Psoas muscle (tissue), 7 donors: ENCODE measurements at regions not wholly inside any gene's neighbourhood (a gene's known extent, or its start where the extent isn't known, plus 50 kb on each side); places are given as distances from the start of the nearest gene placed in this dataset.

Source experiments
- ATAC-seq, 4 donors: fragments of 200-7000 bp; cut with Tn5 transposase; one replicate each; pipeline ENCODE4 v1.9.1; 2020; ENCODE audit warnings: moderate library complexity in 3 of 4, mild to moderate bottlenecking in 2 of 4
- DNase-seq, 2 donors: peaks; one replicate each; pipeline ENCODE4 v3.0.0-alpha.2; 2020
- H3K27ac ChIP-seq: fragments of 200-600 bp; one replicate; pipeline ENCODE4 v1.8.0; 2022
- H3K27me3 ChIP-seq, 3 donors: fragments of 200-600 bp in 1 of 3; one replicate each; pipeline versions ENCODE4 v1.6.1 to v1.8.0; 2013 to 2022; ENCODE audit warnings: low read length in 2 of 3, mild to moderate bottlenecking in 2 of 3, moderate library complexity in 1 of 3; ENCODE audit not compliant: insufficient read depth in 3 of 3
- H3K36me3 ChIP-seq, 2 donors: fragments of 200-600 bp in 1 of 2; one replicate each; pipeline versions ENCODE4 v1.6.1 to v1.8.0; 2013 to 2022; ENCODE audit warnings: low read depth in 1 of 2, mild to moderate bottlenecking in 1 of 2, moderate library complexity in 1 of 2; ENCODE audit not compliant: insufficient read depth in 1 of 2
- H3K4me1 ChIP-seq: fragments of 200-600 bp; one replicate; pipeline ENCODE4 v1.8.0; 2022
- H3K4me3 ChIP-seq: fragments of 200-600 bp; one replicate; pipeline ENCODE4 v1.8.0; 2022; ENCODE audit warnings: mild to moderate bottlenecking
- H3K9me3 ChIP-seq: fragments of 200-600 bp; one replicate; pipeline ENCODE4 v1.8.0; 2022
- CTCF ChIP-seq: fragments of 200-600 bp; IDR thresholded peaks from one replicate; pipeline ENCODE4 v1.8.0; 2022; ENCODE audit warnings: antibody characterized with exemption
- WGBS, 3 donors: extraction: QIAGEN DNeasy Blood & Tissue Kit; methylation state at CpG; one replicate each; pipeline versions ENCODE4 v1.1.6 to v1.1.7; 2013; 5-methylcytosine and 5-hydroxymethylcytosine counted together
- intact Hi-C, 2 donors: fragments of 100-400 bp; cut with DNase I; formaldehyde crosslinking; loops; one replicate each; pipeline versions ENCODE4 v1.11.0 to v1.14.2; 2022
- donor health status: healthy with polysubstance abuse.
- donor health status: DM: no; HTN: no; CAD: no; lungs with moderate emphysema.
- donor health status: Bipolar disorder and iron deficiency.
- donor health status: healthy.
- donor health status: DM: yes; HTN: yes; CAD: no.
- donor health status: DM: no; HTN: no; CAD: no.
- donor health status: DM: yes; HTN: yes; CAD: no.

- intact Hi-C loops = no loop called here
These were observed 341.9 kb downstream of the COL12A1 start for GRCh38 chr6:74863968-74864367.

GRCh38 chr6:74860456-74860855 lies 345.4 kb downstream of the COL12A1 start:
- intact Hi-C loops = no loop called here
- ATAC-seq = no peak
- no peaks in the 10 kb centered on the region for H3K36me3 ChIP-seq

More at GRCh38 chr6:74863968-74864367, 341.9 kb downstream of the COL12A1 start:
- H3K36me3 ChIP-seq = no peaks in the 10 kb centered on the region
- H3K9me3 ChIP-seq = peaks cover 4% of the 10 kb centered on the region
- no peak for DNase-seq
- no peaks in the 10 kb centered on the region for H3K4me1 ChIP-seq
- TF ChIP-seq CTCF = no peak
- H3K4me3 ChIP-seq = no peak overlapping the region
- no peaks in the 10 kb centered on the region for H3K27me3 ChIP-seq
- 41 to 61% (median 58%) methylated on average over 1 of the region's 1 CpG for WGBS, 3 donors
- ATAC-seq = no peak
- no peak overlapping the region for H3K27ac ChIP-seq

GRCh38 chr6:74857157-74857556 lies 348.7 kb downstream of the COL12A1 start:
- ATAC-seq (no peak), DNase-seq (no peak)
- WGBS, 3 donors = 77 to 88% (median 83%) methylated on average over 3 of the region's 3 CpGs
- no peak for TF ChIP-seq CTCF
- no peak overlapping the region for H3K27ac ChIP-seq
- H3K27me3 ChIP-seq = no peaks in the 10 kb centered on the region
- no peaks in the 10 kb centered on the region for H3K4me1 ChIP-seq
- no peak overlapping the region for H3K4me3 ChIP-seq
- intact Hi-C loops = no loop called here
- no peaks in the 10 kb centered on the region for H3K36me3 ChIP-seq
- peaks cover under 1% of the 10 kb centered on the region for H3K9me3 ChIP-seq

More at GRCh38 chr6:74860456-74860855, 345.4 kb downstream of the COL12A1 start:
- no peak for TF ChIP-seq CTCF
- DNase-seq = no peak
- H3K9me3 ChIP-seq = peaks cover 4% of the 10 kb centered on the region
- H3K4me3 ChIP-seq = no peak overlapping the region
- no peaks in the 10 kb centered on the region for H3K27me3 ChIP-seq
- H3K4me1 ChIP-seq = no peaks in the 10 kb centered on the region
- H3K27ac ChIP-seq = no peak overlapping the region

- no peak overlapping the region for H3K4me3 ChIP-seq
- no peaks in the 10 kb centered on the region for H3K4me1 ChIP-seq
- ATAC-seq = no peak
- H3K27ac ChIP-seq = no peak overlapping the region
- no peaks in the 10 kb centered on the region for H3K9me3 ChIP-seq
- no peak for TF ChIP-seq CTCF
- H3K27me3 ChIP-seq = no peaks in the 10 kb centered on the region
- no peaks in the 10 kb centered on the region for H3K36me3 ChIP-seq
- no peak for DNase-seq
- intact Hi-C loops = no loop called here
These were observed 351.9 kb downstream of the COL12A1 start for GRCh38 chr6:74853991-74854390.

GRCh38 chr6:74851596-74851995 lies 354.3 kb downstream of the COL12A1 start:
- 45 to 69% (median 56%) methylated on average over 2 of the region's 2 CpGs for WGBS, 3 donors
- Histone ChIP-seq H3K27ac (no peak overlapping the region), H3K9me3 (no peaks in the 10 kb centered on the region), H3K4me3 (no peak overlapping the region), H3K36me3 (no peaks in the 10 kb centered on the region), H3K27me3 (no peaks in the 10 kb centered on the region), H3K4me1 (no peaks in the 10 kb centered on the region)
- no peak for TF ChIP-seq CTCF
- intact Hi-C loops = no loop called here
- ATAC-seq (no peak), DNase-seq (no peak)
